Left lung (tissue), 4 donors: ENCODE measurements at regions not wholly inside any gene's neighbourhood (a gene's known extent, or its start where the extent isn't known, plus 50 kb on each side); places are given as distances from the start of the nearest gene placed in this dataset.

Source experiments
- ATAC-seq: fragments of 200-7000 bp; cut with Tn5 transposase; one replicate; pipeline ENCODE4 v1.9.1; 2020; ENCODE audit warnings: moderate library complexity
- DNase-seq, 4 donors: peaks; one replicate each; pipeline ENCODE4 v3.0.0-alpha.2; 2013 to 2020
- H3K27ac ChIP-seq, 2 donors: fragments of 200-600 bp; sonication (generic) in 1 of 2; one replicate each; pipeline versions ENCODE4 v1.5.0 to v1.8.0; 2020 to 2021
- H3K27me3 ChIP-seq, 2 donors: fragments of 200-600 bp; sonication (generic) in 1 of 2; one replicate each; pipeline versions ENCODE4 v1.5.0 to v1.8.0; 2020 to 2021
- H3K36me3 ChIP-seq, 2 donors: fragments of 200-600 bp; sonication (generic) in 1 of 2; one replicate each; pipeline versions ENCODE4 v1.5.0 to v1.8.0; 2020 to 2021
- H3K4me1 ChIP-seq, 2 donors: fragments of 200-600 bp; one replicate each; pipeline ENCODE4 v1.8.0; 2021
- H3K4me3 ChIP-seq, 2 donors: fragments of 200-600 bp; sonication (generic) in 1 of 2; one replicate each; pipeline versions ENCODE4 v1.5.0 to v1.8.0; 2020 to 2021; ENCODE audit warnings: mild to moderate bottlenecking in 1 of 2
- H3K9me3 ChIP-seq, 2 donors: fragments of 200-600 bp; sonication (generic) in 1 of 2; one replicate each; pipeline versions ENCODE4 v1.5.0 to v1.8.0; 2020 to 2021
- intact Hi-C, 2 donors: fragments of 100-400 bp; cut with DNase I; formaldehyde crosslinking; loops; one replicate each; pipeline versions ENCODE4 v1.11.2 to v1.14.2; 2022
- TF ChIP-seq, protein P1 (sequence below), 2 donors: fragments of 200-600 bp; sonication (generic) in 1 of 2; IDR thresholded peaks; one replicate each; pipeline versions ENCODE4 v1.5.0 to v1.8.0; 2021; ENCODE audit warnings: antibody characterized with exemption in 2 of 2
- donor health status: DM: no; HTN: yes; CAD: no.
- donor health status: DM: no; HTN: no; CAD: no.

GRCh38 chr5:18546591-18546990, 912.3 kb downstream of the TAF11L14 start:
- no peaks in the 10 kb centered on the region for H3K4me1 ChIP-seq
- no peak overlapping the region for H3K4me3 ChIP-seq
- DNase-seq (no peak), ATAC-seq (no peak)
- intact Hi-C loops, result no loop called here
- no peaks in the 10 kb centered on the region for H3K27me3 ChIP-seq
- no peak overlapping the region for H3K27ac ChIP-seq
- H3K9me3 ChIP-seq, result peaks cover 0 to 27% of the 10 kb centered on the region in 2 donors
- no peaks in the 10 kb centered on the region for H3K36me3 ChIP-seq
- TF ChIP-seq, protein P1, sequence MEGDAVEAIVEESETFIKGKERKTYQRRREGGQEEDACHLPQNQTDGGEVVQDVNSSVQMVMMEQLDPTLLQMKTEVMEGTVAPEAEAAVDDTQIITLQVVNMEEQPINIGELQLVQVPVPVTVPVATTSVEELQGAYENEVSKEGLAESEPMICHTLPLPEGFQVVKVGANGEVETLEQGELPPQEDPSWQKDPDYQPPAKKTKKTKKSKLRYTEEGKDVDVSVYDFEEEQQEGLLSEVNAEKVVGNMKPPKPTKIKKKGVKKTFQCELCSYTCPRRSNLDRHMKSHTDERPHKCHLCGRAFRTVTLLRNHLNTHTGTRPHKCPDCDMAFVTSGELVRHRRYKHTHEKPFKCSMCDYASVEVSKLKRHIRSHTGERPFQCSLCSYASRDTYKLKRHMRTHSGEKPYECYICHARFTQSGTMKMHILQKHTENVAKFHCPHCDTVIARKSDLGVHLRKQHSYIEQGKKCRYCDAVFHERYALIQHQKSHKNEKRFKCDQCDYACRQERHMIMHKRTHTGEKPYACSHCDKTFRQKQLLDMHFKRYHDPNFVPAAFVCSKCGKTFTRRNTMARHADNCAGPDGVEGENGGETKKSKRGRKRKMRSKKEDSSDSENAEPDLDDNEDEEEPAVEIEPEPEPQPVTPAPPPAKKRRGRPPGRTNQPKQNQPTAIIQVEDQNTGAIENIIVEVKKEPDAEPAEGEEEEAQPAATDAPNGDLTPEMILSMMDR (IDR thresholded peaks at IDR 0.05), result no peak

GRCh38 chr5:18551716-18552115, 917.5 kb downstream of the TAF11L14 start:
- H3K27ac ChIP-seq, result no peak overlapping the region
- H3K9me3 ChIP-seq, result peaks cover 0 to 35% of the 10 kb centered on the region in 2 donors
- intact Hi-C loops, result no loop called here
- ATAC-seq (no peak), DNase-seq (peak in 1 of 4 donors; percentile 66)
- TF ChIP-seq, protein P1 (IDR thresholded peaks at IDR 0.05), result no peak
- no peaks in the 10 kb centered on the region for H3K36me3 ChIP-seq
- no peaks in the 10 kb centered on the region for H3K27me3 ChIP-seq
- H3K4me1 ChIP-seq, result no peaks in the 10 kb centered on the region
- no peak overlapping the region for H3K4me3 ChIP-seq

- intact Hi-C loops, result no loop called here
- peaks cover 0 to 32% of the 10 kb centered on the region in 2 donors for H3K9me3 ChIP-seq
- H3K27ac ChIP-seq, result no peak overlapping the region
- ATAC-seq (peak; percentile 94), DNase-seq (no peak)
- no peaks in the 10 kb centered on the region for H3K27me3 ChIP-seq
- TF ChIP-seq, protein P1 (IDR thresholded peaks at IDR 0.05), result no peak
- H3K4me1 ChIP-seq, result no peaks in the 10 kb centered on the region
- H3K4me3 ChIP-seq, result no peak overlapping the region
- H3K36me3 ChIP-seq, result no peaks in the 10 kb centered on the region
These were observed 919.0 kb downstream of the TAF11L14 start for GRCh38 chr5:18553269-18553668.

DNA sequence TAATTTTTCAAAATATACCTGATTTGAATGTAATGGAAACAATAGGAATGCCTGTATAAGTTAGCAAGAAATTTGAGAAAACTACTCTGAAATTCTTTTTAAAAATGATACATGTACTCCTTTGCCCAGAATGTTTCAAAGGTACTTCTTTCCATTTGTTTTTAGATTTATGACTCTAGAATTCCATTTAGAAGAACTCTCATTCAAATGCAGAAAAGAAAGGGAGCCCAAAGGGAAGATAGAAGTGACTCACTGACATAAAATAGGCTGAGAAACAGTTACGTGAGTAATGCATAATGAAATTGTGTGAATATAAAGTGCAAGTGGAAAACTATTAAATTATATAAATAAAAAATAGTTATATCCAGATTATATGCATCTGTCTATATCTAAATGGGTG, 926.3 kb downstream of the TAF11L14 start:
- intact Hi-C loops, result no loop called here
- no peaks in the 10 kb centered on the region for H3K27me3 ChIP-seq
- TF ChIP-seq, protein P1 (IDR thresholded peaks at IDR 0.05), result no peak
- H3K9me3 ChIP-seq, result no peaks in the 10 kb centered on the region
- ATAC-seq, result no peak
- H3K4me1 ChIP-seq, result no peaks in the 10 kb centered on the region
- H3K27ac ChIP-seq, result no peak overlapping the region
- DNase-seq, result no peak
- no peak overlapping the region for H3K4me3 ChIP-seq
- H3K36me3 ChIP-seq, result no peaks in the 10 kb centered on the region

DNA sequence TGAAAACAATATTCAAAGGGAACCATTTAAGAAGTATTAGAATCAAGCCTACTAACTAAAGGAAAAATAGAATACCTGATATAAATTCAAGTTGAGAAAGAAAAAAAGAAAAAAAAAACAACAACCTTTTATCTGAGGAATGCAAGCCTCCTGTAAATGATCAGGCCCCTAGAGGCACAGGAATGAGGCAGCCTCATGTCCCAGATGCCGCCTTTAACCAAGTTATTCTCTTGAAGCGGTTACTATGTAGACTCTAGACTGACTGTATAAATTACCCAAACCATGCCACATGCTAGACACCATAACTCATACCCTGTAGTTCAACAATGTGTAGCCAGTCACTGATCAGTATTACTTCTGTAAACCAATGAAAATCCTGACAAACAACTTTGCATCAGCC, 929.6 kb downstream of the TAF11L14 start:
- TF ChIP-seq, protein P1 (IDR thresholded peaks at IDR 0.05), result no peak
- no peaks in the 10 kb centered on the region for H3K27me3 ChIP-seq
- intact Hi-C loops, result no loop called here
- H3K27ac ChIP-seq, result no peak overlapping the region
- no peaks in the 10 kb centered on the region for H3K9me3 ChIP-seq
- no peaks in the 10 kb centered on the region for H3K36me3 ChIP-seq
- ATAC-seq (no peak), DNase-seq (no peak)
- H3K4me1 ChIP-seq, result no peaks in the 10 kb centered on the region
- no peak overlapping the region for H3K4me3 ChIP-seq
